ENCODE measurements at regions not wholly inside any gene's neighbourhood (a gene's known extent, or its start where the extent isn't known, plus 50 kb on each side); places are given as distances from the start of the nearest gene placed in this dataset.

- TF ChIP-seq CTCF (IDR thresholded peaks at IDR 0.05) (peak; percentile 42 to 69 (median 52)), POLR2A (IDR thresholded peaks at IDR 0.05) (no peak), EP300 (IDR thresholded peaks at IDR 0.05) (no peak), POLR2AphosphoS5 (IDR thresholded peaks at IDR 0.05) (no peak)
Measured at GRCh38 chr12:85468356-85469157, 188.5 kb downstream of the ALX1 start.

Measured in sigmoid colon (tissue), 4 donors.